GM23338 (cell line): ENCODE measurements at regions not wholly inside any gene's neighbourhood (a gene's known extent, or its start where the extent isn't known, plus 50 kb on each side); places are given as distances from the start of the nearest gene placed in this dataset.

Experiments
- ATAC-seq: fragments of 200-7000 bp; cut with Tn5 transposase; 3 replicates; pipeline ENCODE4 v1.9.1; 2020
- DNase-seq: peaks from one replicate; pipeline ENCODE4 v3.0.0-alpha.2; 2015; ENCODE audit warnings: low spot score
- H2AFZ ChIP-seq: fragments of 200-600 bp; sonication (generic); 2 replicates; pipeline ENCODE4 v1.8.0; 2016; ENCODE audit warnings: antibody characterized with exemption, mild to moderate bottlenecking, moderate library complexity
- H3F3A ChIP-seq: fragments of 200-600 bp; sonication (generic); replicated peaks from 2 replicates; pipeline ENCODE4 v1.8.0; 2017; ENCODE audit warnings: antibody characterized with exemption, mixed run types, low read depth
- H3K27ac ChIP-seq: fragments of 200-600 bp; sonication (generic); 2 replicates; pipeline ENCODE4 v1.6.1; 2016; ENCODE audit warnings: low read depth
- H3K27me3 ChIP-seq: fragments of 200-600 bp; sonication (generic); 2 replicates; pipeline ENCODE4 v1.8.0; 2016; ENCODE audit warnings: mild to moderate bottlenecking, mixed run types, moderate library complexity; ENCODE audit not compliant: insufficient read depth
- H3K36me3 ChIP-seq: fragments of 200-600 bp; sonication (generic); 2 replicates; pipeline ENCODE4 v1.8.0; 2016; ENCODE audit warnings: mild to moderate bottlenecking; ENCODE audit not compliant: insufficient read depth
- H3K4me1 ChIP-seq: fragments of 200-600 bp; sonication (generic); 2 replicates; pipeline ENCODE4 v1.8.0; 2016; ENCODE audit warnings: mild to moderate bottlenecking, moderate library complexity; ENCODE audit not compliant: insufficient read depth
- H3K4me2 ChIP-seq: fragments of 200-600 bp; sonication (generic); 2 replicates; pipeline ENCODE4 v1.7.1; 2017; ENCODE audit warnings: mixed run types
- H3K4me3 ChIP-seq: fragments of 200-600 bp; sonication (generic); 2 replicates; pipeline ENCODE4 v1.6.1; 2016; ENCODE audit warnings: mixed run types
- H3K79me2 ChIP-seq: fragments of 200-600 bp; sonication (generic); replicated peaks from 2 replicates; pipeline ENCODE4 v1.8.0; 2017; ENCODE audit warnings: mild to moderate bottlenecking; ENCODE audit not compliant: insufficient read depth
- H3K9me2 ChIP-seq: fragments of 200-600 bp; sonication (generic); 2 replicates; pipeline ENCODE4 v1.8.0; 2017; ENCODE audit not compliant: insufficient read depth
- H4K20me1 ChIP-seq: fragments of 200-600 bp; sonication (generic); replicated peaks from 2 replicates; pipeline ENCODE4 v1.8.0; 2017; ENCODE audit warnings: mild to moderate bottlenecking; ENCODE audit not compliant: insufficient read depth
- H3K27ac Mint-ChIP-seq: 2 replicates; pipeline ENCODE4 v1.8.0; 2020; ENCODE audit warnings: inconsistent platforms, mild to moderate bottlenecking, moderate library complexity, mixed read lengths
- H3K27me3 Mint-ChIP-seq: 3 replicates; pipeline ENCODE4 v1.8.0; 2022; ENCODE audit warnings: low read depth, mild to moderate bottlenecking, moderate library complexity, mixed read lengths, inconsistent platforms; ENCODE audit not compliant: insufficient read depth, poor library complexity
- H3K36me3 Mint-ChIP-seq: 3 replicates; pipeline ENCODE4 v1.8.0; 2021; ENCODE audit warnings: low read depth, mild to moderate bottlenecking, inconsistent platforms, moderate library complexity, mixed read lengths
- H3K4me1 Mint-ChIP-seq: 3 replicates; pipeline ENCODE4 v1.8.0; 2020; ENCODE audit warnings: mild to moderate bottlenecking, inconsistent platforms, mixed read lengths
- H3K4me3 Mint-ChIP-seq: 3 replicates; pipeline ENCODE4 v1.8.0; 2021; ENCODE audit warnings: moderate library complexity, mild to moderate bottlenecking, inconsistent platforms, mixed read lengths
- H3K9me3 Mint-ChIP-seq: 3 replicates; pipeline ENCODE4 v1.8.0; 2020; ENCODE audit warnings: moderate library complexity, mild to moderate bottlenecking, inconsistent platforms, mixed read lengths
- CREB1 ChIP-seq: fragments of 250-450 bp; sonication (Bioruptor Pico); IDR thresholded peaks from 2 replicates; pipeline ENCODE4 v1.5.0; 2020; ENCODE audit warnings: low read depth, mild to moderate bottlenecking, moderate library complexity
- CTCF ChIP-seq, 2 experiments: fragments of 200-600 bp in 1 of 2; sonication (generic) in 1 of 2; conservative IDR thresholded peaks; 2 replicates each; pipeline versions ENCODE4 v1.5.1 to v1.6.1; 2016 to 2017; ENCODE audit warnings: antibody characterized with exemption in 2 of 2, low read depth in 2 of 2, mild to moderate bottlenecking in 2 of 2, moderate library complexity in 1 of 2
- ETS1 ChIP-seq: IDR thresholded peaks from 2 replicates; pipeline ENCODE4 v1.6.1; 2016; ENCODE audit warnings: antibody characterized with exemption
- EZH2 ChIP-seq: fragments of 200-600 bp; sonication (generic); IDR thresholded peaks from one replicate; pipeline ENCODE4 v1.8.0; 2017; ENCODE audit warnings: antibody characterized with exemption, mild to moderate bottlenecking, low read depth; ENCODE audit not compliant: unreplicated experiment
- EZH2phosphoT487 ChIP-seq: fragments of 200-600 bp; sonication (generic); IDR thresholded peaks from one replicate; pipeline ENCODE4 v1.8.1; 2018; ENCODE audit warnings: antibody characterized with exemption; ENCODE audit not compliant: unreplicated experiment
- JUNB ChIP-seq: IDR thresholded peaks from one replicate; pipeline ENCODE4 v1.6.1; 2016; ENCODE audit warnings: antibody characterized with exemption; ENCODE audit not compliant: unreplicated experiment
- NANOG ChIP-seq: IDR thresholded peaks from 2 replicates; pipeline ENCODE4 v1.6.1; 2016; ENCODE audit warnings: antibody characterized with exemption, borderline replicate concordance
- POLR2AphosphoS5 ChIP-seq: IDR thresholded peaks from 2 replicates; pipeline ENCODE4 v1.6.1; 2016; ENCODE audit warnings: antibody characterized with exemption, low read depth
- REST ChIP-seq: IDR thresholded peaks from one replicate; pipeline ENCODE4 v1.6.1; 2018; ENCODE audit warnings: antibody characterized with exemption; ENCODE audit not compliant: unreplicated experiment
- STAT1 ChIP-seq: IDR thresholded peaks from one replicate; pipeline ENCODE4 v1.6.1; 2016; ENCODE audit warnings: antibody characterized with exemption; ENCODE audit not compliant: unreplicated experiment
- ZNF114 ChIP-seq: fragments of 250-450 bp; sonication (Bioruptor Pico); IDR thresholded peaks from 2 replicates; pipeline ENCODE4 v1.5.0; 2020; ENCODE audit warnings: mild to moderate bottlenecking, moderate library complexity
- ZNF331 ChIP-seq: fragments of 250-450 bp; sonication (Bioruptor Pico); IDR thresholded peaks from 2 replicates; pipeline ENCODE4 v1.5.0; 2020; ENCODE audit warnings: low read depth, mild to moderate bottlenecking, moderate library complexity
- ZNF462 ChIP-seq: fragments of 250-450 bp; sonication (Bioruptor Pico); IDR thresholded peaks from 2 replicates; pipeline ENCODE4 v1.5.0; 2020; ENCODE audit warnings: mild to moderate bottlenecking, moderate library complexity

GRCh38 chr1:30423570-30423969 is 299.8 kb downstream of the MATN1 start:
- peaks cover 1% of the 10 kb centered on the region for H3K27me3 Mint-ChIP-seq
- Histone ChIP-seq H3K27me3 (no peaks in the 10 kb centered on the region), H3K4me2 (no peak overlapping the region), H3K9me2 (no peaks in the 10 kb centered on the region), H3K4me1 (no peaks in the 10 kb centered on the region), H3K27ac (no peak overlapping the region), H3K36me3 (no peaks in the 10 kb centered on the region), H3K79me2 (no peaks in the 10 kb centered on the region), H3K4me3 (no peak overlapping the region), H2AFZ (no peak overlapping the region), H3F3A (no peaks in the 10 kb centered on the region), H4K20me1 (no peaks in the 10 kb centered on the region)
- no peaks in the 10 kb centered on the region for H3K36me3 Mint-ChIP-seq
- no peak for TF ChIP-seq ZNF331 (CRISPR knock-in tag)
- TF ChIP-seq CTCF (conservative IDR thresholded peaks at IDR 0.05; ENCODE audit: low read depth in 2 of 2), result no peak
- no peak for TF ChIP-seq REST
- no peak for TF ChIP-seq EZH2phosphoT487
- no peak for TF ChIP-seq JUNB
- no peak for TF ChIP-seq POLR2AphosphoS5
- no peak for TF ChIP-seq ZNF114 (CRISPR knock-in tag)
- no peak for TF ChIP-seq ETS1
- no peak for TF ChIP-seq ZNF462
- no peak for TF ChIP-seq STAT1
- TF ChIP-seq EZH2, result no peak
- TF ChIP-seq CREB1 (CRISPR knock-in tag), result no peak
- TF ChIP-seq NANOG, result no peak
- no peaks in the 10 kb centered on the region; the same call in 2 of the 3 replicates for H3K9me3 Mint-ChIP-seq
- no peak overlapping the region for H3K27ac Mint-ChIP-seq
- ATAC-seq (no peak), DNase-seq (no peak)
- H3K4me1 Mint-ChIP-seq, result peaks cover 4% of the 10 kb centered on the region; the same call in 2 of the 3 replicates
- H3K4me3 Mint-ChIP-seq, result no peak overlapping the region
